SKM-1 (cell line): ENCODE measurements at regions not wholly inside any gene's neighbourhood (a gene's known extent, or its start where the extent isn't known, plus 50 kb on each side); places are given as distances from the start of the nearest gene placed in this dataset.

Experiments used
- DNase-seq: peaks from one replicate; lab custom pipeline; 2025; ENCODE audit not compliant: unreplicated experiment; lab: John Stamatoyannopoulos, UW

- no peak for DNase-seq
Observed at GRCh38 chr1:55574691-55575225, 359.6 kb upstream of the USP24 start.

GRCh38 chr1:55572878-55573734, 357.9 kb upstream of the USP24 start:
- no peak for DNase-seq

- DNase-seq, result no peak
Observed at GRCh38 chr1:55571767-55572166, 356.6 kb upstream of the USP24 start.

- no peak for DNase-seq
Observed at GRCh38 chr1:55569417-55569816, 354.3 kb upstream of the USP24 start.

GRCh38 chr1:55568732-55569131, 353.6 kb upstream of the USP24 start:
- no peak for DNase-seq

- DNase-seq, result no peak
Observed at GRCh38 chr1:55560266-55560665, 345.1 kb upstream of the USP24 start.

- DNase-seq, result no peak
Observed at GRCh38 chr1:55559842-55560241, 344.7 kb upstream of the USP24 start.

GRCh38 chr1:55559161-55559611, 344.0 kb upstream of the USP24 start:
- DNase-seq, result no peak

GRCh38 chr1:55558515-55558914, 343.4 kb upstream of the USP24 start:
- no peak for DNase-seq

- no peak for DNase-seq
Observed at GRCh38 chr1:55555956-55556725, 341.0 kb upstream of the USP24 start.

- DNase-seq, result no peak
Observed at GRCh38 chr1:55554611-55555010, 339.4 kb upstream of the USP24 start.

GRCh38 chr1:55552636-55553035, 337.5 kb upstream of the USP24 start:
- no peak for DNase-seq

GRCh38 chr1:55547405-55547804, 332.2 kb upstream of the USP24 start:
- DNase-seq, result no peak

- DNase-seq, result no peak
Observed at GRCh38 chr1:55546553-55546952, 331.4 kb upstream of the USP24 start.

GRCh38 chr1:55544826-55545225, 329.7 kb upstream of the USP24 start:
- DNase-seq, result no peak

GRCh38 chr1:55542901-55543504, 327.8 kb upstream of the USP24 start:
- DNase-seq, result no peak

GRCh38 chr1:55541296-55541695, 326.1 kb upstream of the USP24 start:
- DNase-seq, result no peak

GRCh38 chr1:55539652-55540512, 324.7 kb upstream of the USP24 start:
- DNase-seq, result no peak

GRCh38 chr1:55538428-55538827, 323.3 kb upstream of the USP24 start:
- DNase-seq, result no peak

- DNase-seq, result no peak
Observed at GRCh38 chr1:55536545-55536865, 321.3 kb upstream of the USP24 start.
